ENCODE measurements at regions not wholly inside any gene's neighbourhood (a gene's known extent, or its start where the extent isn't known, plus 50 kb on each side); places are given as distances from the start of the nearest gene placed in this dataset.

DNA sequence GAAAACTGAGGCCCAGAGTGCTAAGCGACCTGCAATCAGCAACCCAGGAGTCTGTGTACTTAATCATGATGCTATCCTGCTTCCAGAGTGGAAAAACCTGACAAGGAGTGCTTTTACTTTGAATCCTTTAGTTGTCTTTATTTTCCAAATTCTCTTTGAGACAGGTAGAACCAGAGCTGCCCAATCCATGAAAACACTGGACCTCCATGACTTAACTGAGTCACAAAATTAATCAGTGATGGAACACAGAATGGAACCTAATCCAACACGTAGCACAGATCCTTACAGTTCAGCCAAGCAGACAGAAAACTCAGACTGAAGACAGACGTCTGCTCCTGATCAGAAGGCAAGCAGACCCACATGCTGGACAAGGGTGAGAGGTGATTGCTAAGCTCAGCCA lies 175.6 kb downstream of the BCL11A start:
- intact Hi-C loops (cut with micrococcal nuclease), result no loop called here
- peaks cover 0 to 3% of the 10 kb centered on the region in 2 experiments for H3K36me3 ChIP-seq (replicated peaks in 1 of 2; ENCODE audit: control extremely low read depth in 1 of 2, control insufficient read depth in 1 of 2, extremely low read depth in 1 of 2, insufficient read depth in 2 of 2, low read length in 1 of 2)
- no peak overlapping the region for H2AFZ ChIP-seq (ENCODE audit: insufficient read depth, low read depth, low read length, poor library complexity, severe bottlenecking)
- DNase-seq (no peak), ATAC-seq (ENCODE audit: low read depth) (no peak)
- no peaks in the 10 kb centered on the region for H3K9me3 ChIP-seq (ENCODE audit: control extremely low read depth in 1 of 3, control insufficient read depth in 2 of 3, insufficient read depth in 1 of 3, low read length in 2 of 3)
- 100% methylated on average over 2 of the region's 3 CpGs for WGBS (ENCODE audit: insufficient coverage)
- no peak overlapping the region for H3K9ac ChIP-seq (ENCODE audit: low read length)
- POLR2A ChIA-PET, result interaction anchor here (0.6 kb wide), 1 partner anchor 1317 kb away, joined by 3 read pairs; no protein-coding TSS in a partner anchor
- Mint-ChIP-seq H3K27ac (peak overlapping the region; percentile 33), H3K4me3 (no peak overlapping the region), H3K27me3 (no peaks in the 10 kb centered on the region), H3K4me1 (peaks cover 68% of the 10 kb centered on the region), H3K9me3 (ENCODE audit: insufficient read depth) (no peaks in the 10 kb centered on the region)
- no peak overlapping the region for H3K27ac ChIP-seq (ENCODE audit: low read length in 2 of 2)
- no peak overlapping the region for H3K4me3 ChIP-seq (ENCODE audit: control extremely low read depth in 1 of 5, extremely low read depth in 1 of 5, insufficient read depth in 1 of 5, low read depth in 2 of 5, low read length in 4 of 5)
- peaks cover 25% of the 10 kb centered on the region for H3K79me2 ChIP-seq (ENCODE audit: control insufficient read depth, insufficient read depth, low read length)
- no peak overlapping the region for H3K4me2 ChIP-seq (replicated peaks; ENCODE audit: low read depth, low read length, poor library complexity, severe bottlenecking)
- H4K20me1 ChIP-seq (ENCODE audit: control insufficient read depth, insufficient read depth, low read length, poor library complexity, severe bottlenecking), result no peaks in the 10 kb centered on the region
- no peaks in the 10 kb centered on the region for H3K27me3 ChIP-seq (replicated peaks in 1 of 4; ENCODE audit: control extremely low read depth in 1 of 4, control insufficient read depth in 3 of 4, insufficient read depth in 4 of 4, low read length in 3 of 4)
- peaks cover 16 to 23% of the 10 kb centered on the region in 2 donors for H3K4me1 ChIP-seq (ENCODE audit: control insufficient read depth in 2 of 2, insufficient read depth in 2 of 2, low read length in 2 of 2)
- CTCF ChIA-PET, result no interaction called here
- TF ChIP-seq CTCF (IDR thresholded peaks at IDR 0.05), result no peak

GRCh38 chr2:60376252-60376651 lies 177.2 kb downstream of the BCL11A start:
- Mint-ChIP-seq H3K4me3 (no peak overlapping the region), H3K27ac (peak overlapping the region; percentile 43), H3K4me1 (peaks cover 81% of the 10 kb centered on the region), H3K27me3 (no peaks in the 10 kb centered on the region), H3K9me3 (ENCODE audit: insufficient read depth) (no peaks in the 10 kb centered on the region)
- TF ChIP-seq EZH2 (IDR thresholded peaks at IDR 0.05; ENCODE audit: borderline replicate concordance, insufficient read depth, low read depth, low read length, poor library complexity, severe bottlenecking), result no peak
- intact Hi-C loops (cut with micrococcal nuclease), result no loop called here
- WGBS (ENCODE audit: insufficient coverage), result 52% methylated on average over 2 of the region's 3 CpGs
- POLR2A ChIA-PET, result no interaction called here
- DNase-seq (no peak), ATAC-seq (ENCODE audit: low read depth) (no peak)
- no peak overlapping the region for H2AFZ ChIP-seq (ENCODE audit: insufficient read depth, low read depth, low read length, poor library complexity, severe bottlenecking)
- H3K36me3 ChIP-seq (replicated peaks in 1 of 2; ENCODE audit: control extremely low read depth in 1 of 2, control insufficient read depth in 1 of 2, extremely low read depth in 1 of 2, insufficient read depth in 2 of 2, low read length in 1 of 2), result no peaks in the 10 kb centered on the region
- H3K27ac ChIP-seq (ENCODE audit: low read length in 2 of 2), result no peak overlapping the region
- H4K20me1 ChIP-seq (ENCODE audit: control insufficient read depth, insufficient read depth, low read length, poor library complexity, severe bottlenecking), result no peaks in the 10 kb centered on the region
- no peaks in the 10 kb centered on the region for H3K9me3 ChIP-seq (ENCODE audit: control extremely low read depth in 1 of 3, control insufficient read depth in 2 of 3, insufficient read depth in 1 of 3, low read length in 2 of 3)
- no peak overlapping the region for H3K4me3 ChIP-seq (ENCODE audit: control extremely low read depth in 1 of 5, extremely low read depth in 1 of 5, insufficient read depth in 1 of 5, low read depth in 2 of 5, low read length in 4 of 5)
- H3K27me3 ChIP-seq (replicated peaks in 1 of 4; ENCODE audit: control extremely low read depth in 1 of 4, control insufficient read depth in 3 of 4, insufficient read depth in 4 of 4, low read length in 3 of 4), result no peaks in the 10 kb centered on the region
- H3K79me2 ChIP-seq (ENCODE audit: control insufficient read depth, insufficient read depth, low read length), result peaks cover 27% of the 10 kb centered on the region
- H3K4me1 ChIP-seq (ENCODE audit: control insufficient read depth in 2 of 2, insufficient read depth in 2 of 2, low read length in 2 of 2), result peaks cover 31 to 38% of the 10 kb centered on the region in 2 donors
- no peak overlapping the region for H3K4me2 ChIP-seq (replicated peaks; ENCODE audit: low read depth, low read length, poor library complexity, severe bottlenecking)
- no peak overlapping the region for H3K9ac ChIP-seq (ENCODE audit: low read length)
- CTCF ChIA-PET, result interaction anchor here (1.5 kb wide), 1 partner anchor 63 kb away, joined by 5 read pairs; no protein-coding TSS in a partner anchor
